ENCODE measurements at regions not wholly inside any gene's neighbourhood (a gene's known extent, or its start where the extent isn't known, plus 50 kb on each side); places are given as distances from the start of the nearest gene placed in this dataset.

DNA sequence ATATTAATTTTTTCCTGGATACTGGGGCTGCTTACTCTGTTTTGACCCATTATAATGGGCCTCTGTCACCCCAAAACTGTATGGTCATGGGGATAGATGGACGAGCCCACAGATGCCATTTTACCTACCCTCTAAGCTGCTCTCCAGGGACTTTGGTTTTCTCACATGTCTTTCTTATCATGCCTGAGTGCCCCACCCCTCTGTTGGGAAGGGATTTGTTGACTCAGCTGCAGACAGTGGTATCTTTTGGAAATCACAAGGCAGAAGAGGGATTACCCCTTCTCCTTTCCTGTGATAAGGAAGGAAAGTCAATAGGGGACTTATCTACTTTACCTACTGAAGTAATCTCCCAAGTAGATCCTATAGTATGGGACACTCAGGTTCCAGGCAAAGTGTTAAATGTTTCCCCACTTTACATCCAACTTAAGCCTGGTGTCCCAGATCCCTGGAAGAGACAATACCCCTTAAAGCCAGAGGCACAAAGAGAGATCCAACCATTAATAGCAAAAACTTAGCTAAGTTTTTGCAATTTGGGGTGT, 182.7 kb downstream of the RNF152 start:
- Histone ChIP-seq H3K27me3 (no peaks in the 10 kb centered on the region), H3K27ac (no peak overlapping the region), H3K9me3 (no peaks in the 10 kb centered on the region), H3K36me3 (no peaks in the 10 kb centered on the region), H3K4me1 (no peaks in the 10 kb centered on the region), H3K4me3 (no peak overlapping the region)
- intact Hi-C loops (cut with DNase I; ENCODE audit: low total_unique reads) = no loop called here
- TF ChIP-seq, protein P1, sequence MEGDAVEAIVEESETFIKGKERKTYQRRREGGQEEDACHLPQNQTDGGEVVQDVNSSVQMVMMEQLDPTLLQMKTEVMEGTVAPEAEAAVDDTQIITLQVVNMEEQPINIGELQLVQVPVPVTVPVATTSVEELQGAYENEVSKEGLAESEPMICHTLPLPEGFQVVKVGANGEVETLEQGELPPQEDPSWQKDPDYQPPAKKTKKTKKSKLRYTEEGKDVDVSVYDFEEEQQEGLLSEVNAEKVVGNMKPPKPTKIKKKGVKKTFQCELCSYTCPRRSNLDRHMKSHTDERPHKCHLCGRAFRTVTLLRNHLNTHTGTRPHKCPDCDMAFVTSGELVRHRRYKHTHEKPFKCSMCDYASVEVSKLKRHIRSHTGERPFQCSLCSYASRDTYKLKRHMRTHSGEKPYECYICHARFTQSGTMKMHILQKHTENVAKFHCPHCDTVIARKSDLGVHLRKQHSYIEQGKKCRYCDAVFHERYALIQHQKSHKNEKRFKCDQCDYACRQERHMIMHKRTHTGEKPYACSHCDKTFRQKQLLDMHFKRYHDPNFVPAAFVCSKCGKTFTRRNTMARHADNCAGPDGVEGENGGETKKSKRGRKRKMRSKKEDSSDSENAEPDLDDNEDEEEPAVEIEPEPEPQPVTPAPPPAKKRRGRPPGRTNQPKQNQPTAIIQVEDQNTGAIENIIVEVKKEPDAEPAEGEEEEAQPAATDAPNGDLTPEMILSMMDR (IDR thresholded peaks at IDR 0.05) = no peak
- 70 to 100% (median 85%) methylated on average over 1 of the region's 1 CpG for WGBS, 5 donors
- no peak for DNase-seq

DNA sequence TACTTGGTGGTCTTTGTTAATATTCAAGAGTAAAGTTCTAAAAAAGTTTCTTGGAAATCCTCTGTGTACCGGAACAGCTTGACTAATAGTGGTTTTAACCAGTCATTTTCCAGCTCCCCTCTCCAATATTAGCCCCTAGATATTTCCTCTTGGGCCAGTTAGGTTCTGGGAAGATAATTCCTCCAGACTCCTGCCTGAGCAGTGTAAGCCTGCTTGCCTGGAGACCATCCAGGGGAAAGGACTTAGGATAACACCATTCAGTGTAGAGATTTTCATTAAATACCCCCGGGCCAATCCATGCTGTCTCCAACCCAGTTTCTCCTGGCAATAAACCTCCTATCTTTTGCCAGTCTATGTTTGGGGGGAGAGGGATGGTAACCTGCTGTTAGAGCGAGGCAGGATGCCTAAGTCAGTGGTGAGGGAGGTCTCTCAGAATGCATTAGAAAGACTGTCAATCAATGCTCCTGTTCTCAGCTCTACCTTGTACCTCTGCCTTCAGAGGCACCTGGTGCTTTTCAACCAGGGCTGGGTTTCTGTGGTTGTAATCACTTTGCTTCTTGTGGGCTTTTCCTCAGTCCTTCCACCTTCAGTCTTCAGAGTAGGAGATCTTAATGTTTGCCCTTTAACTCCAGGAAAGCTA, 186.4 kb downstream of the RNF152 start:
- no peak overlapping the region for H3K27ac ChIP-seq
- no peaks in the 10 kb centered on the region for H3K27me3 ChIP-seq
- 66 to 83% (median 71%) methylated on average over 3 of the region's 3 CpGs for WGBS, 5 donors
- H3K4me1 ChIP-seq = no peaks in the 10 kb centered on the region
- H3K9me3 ChIP-seq = peaks cover 0 to 4% (median 0%) of the 10 kb centered on the region in 4 donors
- TF ChIP-seq, protein P1 (IDR thresholded peaks at IDR 0.05) = no peak
- TF ChIP-seq POLR2AphosphoS5 (IDR thresholded peaks at IDR 0.05) = no peak
- TF ChIP-seq POLR2A (IDR thresholded peaks at IDR 0.05) = no peak
- no peak for TF ChIP-seq EP300 (IDR thresholded peaks at IDR 0.05)
- H3K4me3 ChIP-seq = no peak overlapping the region
- DNase-seq = no peak
- intact Hi-C loops (cut with DNase I; ENCODE audit: low total_unique reads) = no loop called here
- no peaks in the 10 kb centered on the region for H3K36me3 ChIP-seq

DNA sequence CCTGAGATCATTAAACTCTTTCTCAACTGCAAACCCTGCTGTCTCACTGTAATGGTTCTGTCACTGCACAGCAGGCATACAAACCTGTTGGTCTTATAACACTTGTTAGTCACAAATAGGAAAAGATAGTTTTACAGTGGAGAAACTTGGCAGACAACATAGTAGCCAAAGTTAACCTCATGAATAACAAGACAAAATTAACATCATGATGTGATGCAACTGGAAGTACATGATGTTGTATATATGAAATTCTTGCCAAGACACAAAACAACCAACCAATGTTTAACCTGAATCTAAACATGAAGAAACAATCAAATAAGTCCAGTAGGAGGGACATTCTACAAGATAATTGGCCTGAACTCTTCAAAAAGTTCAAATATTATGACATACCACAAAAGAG, 189.3 kb downstream of the RNF152 start:
- H3K4me1 ChIP-seq = no peaks in the 10 kb centered on the region
- no peak for TF ChIP-seq EP300 (IDR thresholded peaks at IDR 0.05)
- no peak for TF ChIP-seq POLR2AphosphoS5 (IDR thresholded peaks at IDR 0.05)
- TF ChIP-seq, protein P1 (IDR thresholded peaks at IDR 0.05) = no peak
- TF ChIP-seq POLR2A (IDR thresholded peaks at IDR 0.05) = no peak
- no peak for DNase-seq
- H3K9me3 ChIP-seq = peaks cover 0 to 4% (median 0%) of the 10 kb centered on the region in 4 donors
- no peak overlapping the region for H3K27ac ChIP-seq
- H3K27me3 ChIP-seq = no peaks in the 10 kb centered on the region
- H3K36me3 ChIP-seq = no peaks in the 10 kb centered on the region
- intact Hi-C loops (cut with DNase I; ENCODE audit: low total_unique reads) = no loop called here
- H3K4me3 ChIP-seq = no peak overlapping the region

DNA sequence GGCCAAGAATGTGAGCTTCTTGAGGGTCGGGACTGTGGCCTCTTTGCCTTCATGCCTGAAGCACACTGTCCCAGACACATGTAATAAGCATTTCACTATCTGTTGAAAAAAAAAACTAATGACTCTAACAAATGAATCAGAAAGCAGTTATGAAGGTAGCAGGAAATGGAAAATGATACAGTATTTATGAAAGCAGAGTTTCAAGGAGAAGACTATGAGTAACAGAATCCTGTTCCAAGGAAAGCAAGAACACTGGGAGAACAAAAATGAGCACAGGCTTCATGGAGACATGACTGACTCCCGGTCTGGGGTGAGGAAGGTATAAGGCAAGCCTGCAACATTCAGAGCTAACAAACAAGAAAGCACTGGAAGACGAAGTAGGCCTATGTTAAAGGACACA, 190.8 kb downstream of the RNF152 start:
- intact Hi-C loops (cut with DNase I; ENCODE audit: low total_unique reads) = no loop called here
- Histone ChIP-seq H3K9me3 (peaks cover 0 to 4% (median 0%) of the 10 kb centered on the region in 4 donors), H3K27ac (no peak overlapping the region), H3K36me3 (no peaks in the 10 kb centered on the region), H3K27me3 (no peaks in the 10 kb centered on the region), H3K4me3 (no peak overlapping the region), H3K4me1 (no peaks in the 10 kb centered on the region)
- WGBS, 5 donors = 81 to 90% (median 86%) methylated on average over 3 of the region's 3 CpGs
- TF ChIP-seq POLR2A (IDR thresholded peaks at IDR 0.05) (no peak), EP300 (IDR thresholded peaks at IDR 0.05) (no peak), POLR2AphosphoS5 (IDR thresholded peaks at IDR 0.05) (no peak)
- TF ChIP-seq, protein P1 (IDR thresholded peaks at IDR 0.05) = no peak
- no peak for DNase-seq
